Right renal cortex interstitium (tissue), 3 donors: ENCODE measurements at regions not wholly inside any gene's neighbourhood (a gene's known extent, or its start where the extent isn't known, plus 50 kb on each side); places are given as distances from the start of the nearest gene placed in this dataset.
"Not testable (repeated sequence)": the region's sequence is repeated elsewhere in the genome, so short reads cannot be mapped to it uniquely, and the experiment has no call there.

Experiments
- DNase-seq, 3 donors: peaks; one replicate each; pipeline ENCODE4 v3.0.0-alpha.2; 2013; ENCODE audit warnings: low read depth in 3 of 3, low spot score in 2 of 3

DNA sequence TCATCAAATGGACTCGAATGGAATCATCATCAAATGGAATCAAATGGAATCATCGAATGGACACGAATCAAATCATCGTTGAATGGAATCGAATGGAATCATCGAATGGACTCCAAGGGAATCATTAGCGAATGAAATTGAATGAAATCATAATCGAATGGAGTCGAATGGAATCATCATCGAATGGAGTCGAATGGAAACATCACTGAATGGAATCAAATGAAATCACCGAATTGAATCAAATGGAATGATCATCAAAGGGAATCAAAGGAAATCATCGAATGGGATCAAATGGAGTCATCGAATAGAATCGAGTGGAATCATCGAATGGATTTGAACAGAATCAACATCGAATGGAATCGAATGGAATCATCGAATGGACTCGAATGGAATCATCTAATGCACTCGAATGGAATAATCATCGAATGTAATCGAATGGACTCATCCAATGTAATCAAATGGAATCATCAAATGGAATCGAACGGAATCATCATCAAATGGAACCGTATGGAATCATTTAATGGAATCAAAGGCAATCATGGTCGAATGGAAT is 232.2 kb downstream of the SHCBP1 start:
- not testable (repeated sequence) for DNase-seq

- not testable (repeated sequence) for DNase-seq
Measured at GRCh38 chr16:46388354-46388753, 232.8 kb downstream of the SHCBP1 start.

DNA sequence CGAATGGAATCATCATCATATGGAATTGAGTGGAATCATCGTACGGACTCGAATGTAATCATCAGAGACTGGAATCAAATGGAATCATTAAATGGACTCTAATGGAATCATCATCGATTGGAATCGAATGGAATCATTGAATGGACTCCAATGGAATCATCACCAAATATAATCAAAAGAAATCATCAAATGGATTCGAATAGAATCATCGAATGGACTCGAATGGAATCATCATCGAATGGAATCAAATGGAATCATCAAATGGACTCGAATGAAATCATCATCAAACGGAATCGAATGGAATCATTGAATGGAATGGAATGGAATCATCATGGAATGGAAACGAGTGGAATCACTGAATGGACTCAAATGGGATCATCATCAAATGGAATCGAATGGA is 233.5 kb downstream of the SHCBP1 start:
- DNase-seq = not testable (repeated sequence)

DNA sequence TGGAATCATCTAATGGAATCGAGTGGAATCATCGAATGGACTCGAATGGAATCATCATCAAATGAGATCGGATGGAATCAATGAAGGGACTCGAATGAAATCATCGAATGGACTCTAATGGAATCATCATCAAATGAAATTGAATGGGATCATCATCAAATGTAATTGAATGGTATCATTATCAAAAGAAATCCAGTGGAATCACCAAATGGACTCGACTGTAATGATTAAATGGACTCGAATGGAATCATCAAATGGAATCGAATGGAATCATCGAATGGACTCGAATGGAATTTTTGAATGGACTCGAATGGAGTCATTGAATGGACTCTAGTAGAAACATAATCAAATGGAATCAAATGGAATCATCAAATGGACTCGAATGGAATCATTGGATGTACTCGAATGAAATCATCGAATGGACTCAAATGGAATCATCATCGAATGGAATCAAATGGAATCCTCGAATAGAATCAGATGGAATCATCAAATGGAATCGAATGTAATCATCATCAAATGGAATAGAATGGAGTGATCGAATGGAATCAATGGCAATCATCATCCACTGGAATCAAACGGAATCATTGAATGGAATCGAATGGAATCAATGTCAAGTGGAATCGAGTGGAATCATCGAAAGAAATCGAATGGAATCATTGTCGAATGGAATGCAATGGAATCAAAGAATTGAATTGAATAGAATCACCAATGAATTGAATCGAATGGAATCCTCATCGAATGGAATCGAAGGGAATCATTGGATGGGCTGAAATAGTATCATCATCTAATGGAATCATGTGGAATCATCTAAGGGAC is 234.2 kb downstream of the SHCBP1 start:
- not testable (repeated sequence) for DNase-seq

- not testable (repeated sequence) for DNase-seq
Measured at GRCh38 chr16:46386110-46386771, 234.9 kb downstream of the SHCBP1 start.

GRCh38 chr16:46384285-46385061 is 236.7 kb downstream of the SHCBP1 start:
- DNase-seq = not testable (repeated sequence)

GRCh38 chr16:46383581-46383980 is 237.6 kb downstream of the SHCBP1 start:
- DNase-seq = not testable (repeated sequence)

GRCh38 chr16:46382791-46383541 is 238.2 kb downstream of the SHCBP1 start:
- not testable (repeated sequence) for DNase-seq

DNA sequence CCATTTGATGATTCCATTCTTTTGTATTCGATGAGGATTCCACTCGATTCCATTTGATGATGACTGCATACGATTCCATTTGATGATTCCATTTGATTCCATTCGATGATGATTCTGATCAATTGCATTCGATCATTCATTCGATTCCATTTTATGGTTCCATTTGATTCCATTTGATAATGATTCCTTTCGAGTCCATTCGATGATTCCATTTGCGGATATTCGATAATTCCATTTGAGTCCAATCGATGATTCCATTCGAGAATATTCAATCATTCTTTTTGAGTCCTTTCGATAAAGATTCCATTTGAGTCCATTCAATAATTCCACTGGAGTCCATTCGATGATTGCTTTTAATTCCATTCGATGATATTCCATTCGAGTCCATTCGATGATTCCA is 239.1 kb downstream of the SHCBP1 start:
- DNase-seq = not testable (repeated sequence)

DNA sequence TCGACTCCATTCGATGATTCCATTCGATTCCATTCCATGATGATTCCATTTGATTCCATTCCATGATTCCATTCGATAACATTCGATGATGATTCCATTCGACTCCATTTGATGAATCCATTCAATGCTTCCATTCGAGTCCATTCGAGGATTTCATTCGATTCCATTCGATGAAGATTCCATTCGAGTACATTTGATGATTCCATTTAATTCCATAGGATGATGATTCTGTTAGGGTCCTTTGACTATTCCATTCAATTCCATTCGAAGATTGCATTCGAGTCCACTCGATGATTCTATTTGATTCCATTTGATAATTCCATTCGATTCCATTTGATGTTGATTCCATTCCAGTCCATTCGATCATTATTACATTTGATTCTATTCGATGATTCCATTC is 239.8 kb downstream of the SHCBP1 start:
- DNase-seq = not testable (repeated sequence)
